HG03025 (cell line): ENCODE measurements at regions not wholly inside any gene's neighbourhood (a gene's known extent, or its start where the extent isn't known, plus 50 kb on each side); places are given as distances from the start of the nearest gene placed in this dataset.

Source experiments
- ATAC-seq: cut with Tn5 transposase; IDR thresholded peaks from one replicate; pipeline ENCODE4 v1.9.1; 2021; ENCODE audit warnings: mild to moderate bottlenecking, moderate library complexity; ENCODE audit not compliant: unreplicated experiment, low FRiP score

GRCh38 chr2:56688661-56689060, 504.9 kb downstream of the CCDC85A start:
- ATAC-seq = no peak

GRCh38 chr2:56693501-56693900, 509.7 kb downstream of the CCDC85A start:
- ATAC-seq = no peak

GRCh38 chr2:56703001-56703400, 519.2 kb downstream of the CCDC85A start:
- no peak for ATAC-seq

- no peak for ATAC-seq
These were observed 521.9 kb downstream of the CCDC85A start for GRCh38 chr2:56705713-56706112.

- no peak for ATAC-seq
These were observed 523.4 kb downstream of the CCDC85A start for GRCh38 chr2:56707218-56707617.

- ATAC-seq = no peak
These were observed 523.9 kb downstream of the CCDC85A start for GRCh38 chr2:56707650-56708049.

GRCh38 chr2:56709181-56709580, 525.4 kb downstream of the CCDC85A start:
- no peak for ATAC-seq

GRCh38 chr2:56713161-56713676, 529.4 kb downstream of the CCDC85A start:
- ATAC-seq = no peak

- ATAC-seq = no peak
These were observed 530.2 kb downstream of the CCDC85A start for GRCh38 chr2:56713978-56714377.

GRCh38 chr2:56714400-56714799, 530.6 kb downstream of the CCDC85A start:
- no peak for ATAC-seq

- no peak for ATAC-seq
These were observed 531.9 kb downstream of the CCDC85A start for GRCh38 chr2:56715683-56716082.

- no peak for ATAC-seq
These were observed 534.6 kb downstream of the CCDC85A start for GRCh38 chr2:56718413-56718812.

GRCh38 chr2:56729212-56729611, 545.4 kb downstream of the CCDC85A start:
- ATAC-seq = no peak

GRCh38 chr2:56732946-56733345, 549.2 kb downstream of the CCDC85A start:
- ATAC-seq = no peak

- ATAC-seq = no peak
These were observed 555.6 kb downstream of the CCDC85A start for GRCh38 chr2:56739413-56739812.

GRCh38 chr2:56741601-56742102, 557.9 kb downstream of the CCDC85A start:
- no peak for ATAC-seq

- no peak for ATAC-seq
These were observed 560.0 kb downstream of the CCDC85A start for GRCh38 chr2:56743807-56744206.

GRCh38 chr2:56749152-56749752, 565.5 kb downstream of the CCDC85A start:
- ATAC-seq = no peak

GRCh38 chr2:56753182-56753581, 569.4 kb downstream of the CCDC85A start:
- ATAC-seq = peak; percentile 86

- ATAC-seq = no peak
These were observed 570.4 kb downstream of the CCDC85A start for GRCh38 chr2:56754066-56754615.

- ATAC-seq = no peak
These were observed 570.8 kb downstream of the CCDC85A start for GRCh38 chr2:56754627-56755026.

GRCh38 chr2:56757884-56758545, 574.2 kb downstream of the CCDC85A start:
- no peak for ATAC-seq
